ENCODE measurements at regions not wholly inside any gene's neighbourhood (a gene's known extent, or its start where the extent isn't known, plus 50 kb on each side); places are given as distances from the start of the nearest gene placed in this dataset.

DNA sequence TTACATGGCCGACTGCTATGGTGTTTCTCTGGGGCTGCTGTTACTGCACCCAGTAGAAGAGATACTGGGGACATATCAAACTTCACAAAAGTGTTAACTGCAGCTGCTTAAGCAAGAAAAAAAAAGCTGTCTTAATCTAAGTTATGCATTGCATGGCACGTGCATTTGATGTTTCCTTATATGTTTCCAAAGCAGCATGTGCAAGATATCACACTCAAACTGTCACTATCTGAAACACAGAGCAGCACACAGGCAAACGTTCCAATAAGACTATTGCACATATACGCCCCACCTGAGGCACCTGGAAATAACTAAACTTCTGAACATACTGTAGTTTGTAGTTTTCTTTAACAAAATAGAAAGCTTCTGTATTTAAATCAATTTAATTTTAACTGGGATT lies 671.4 kb upstream of the ADGRL2 start:
- no peak overlapping the region for H3K27ac ChIP-seq
- TF ChIP-seq POLR2A (IDR thresholded peaks at IDR 0.05) (no peak), CTCF (IDR thresholded peaks at IDR 0.05) (no peak)
- H3K4me3 ChIP-seq, result no peak overlapping the region
- ATAC-seq (no peak), DNase-seq (no peak)
- H3K9me3 ChIP-seq, result no peaks in the 10 kb centered on the region
- H3K36me3 ChIP-seq, result no peaks in the 10 kb centered on the region
- H3K27me3 ChIP-seq, result no peaks in the 10 kb centered on the region
- H3K4me1 ChIP-seq, result no peaks in the 10 kb centered on the region
- 65% methylated on average over 4 of the region's 4 CpGs for WGBS (ENCODE audit: insufficient coverage, low coverage, low lambda C conversion rate, missing lambda C conversion rate)
- intact Hi-C loops (cut with DNase I), result no loop called here

- no peaks in the 10 kb centered on the region for H3K27me3 ChIP-seq
- 86% methylated on average over 1 of the region's 1 CpG for WGBS (ENCODE audit: insufficient coverage, low coverage, low lambda C conversion rate, missing lambda C conversion rate)
- H3K4me1 ChIP-seq, result no peaks in the 10 kb centered on the region
Measured at GRCh38 chr1:81128079-81128478, 672.7 kb upstream of the ADGRL2 start.

DNA sequence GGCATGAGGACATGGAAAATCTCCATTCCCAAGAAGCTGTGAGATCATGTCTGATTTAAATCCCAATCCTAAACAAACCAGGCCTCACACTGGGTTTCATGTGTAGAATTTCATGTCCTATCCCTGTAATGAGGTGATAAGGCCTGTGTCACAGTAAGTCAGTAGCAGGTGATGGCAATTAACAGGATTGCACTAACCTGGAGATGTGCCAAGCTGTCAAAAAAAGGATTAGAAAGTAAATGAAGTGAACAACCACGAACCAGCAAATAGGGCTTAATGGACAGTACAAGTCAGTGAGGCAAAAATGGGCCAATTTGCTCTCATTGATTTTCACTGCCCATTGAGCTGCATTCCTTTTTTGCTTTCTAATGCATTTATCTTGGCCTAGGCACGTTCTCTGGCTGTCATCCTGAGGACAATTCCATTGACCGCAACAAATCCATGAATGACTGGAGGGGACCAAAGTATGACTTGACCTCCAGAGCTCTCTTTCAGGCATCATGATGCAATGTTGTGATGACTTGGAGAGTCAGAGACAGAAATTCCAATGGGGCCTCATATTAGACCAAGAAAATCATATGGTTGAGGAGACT lies 673.6 kb upstream of the ADGRL2 start:
- ATAC-seq, result no peak
- H3K9me3 ChIP-seq, result no peaks in the 10 kb centered on the region
- TF ChIP-seq POLR2A (IDR thresholded peaks at IDR 0.05), result no peak
- no peak for TF ChIP-seq CTCF (IDR thresholded peaks at IDR 0.05)
- WGBS (ENCODE audit: insufficient coverage, low coverage, low lambda C conversion rate, missing lambda C conversion rate), result 39% methylated on average over 3 of the region's 3 CpGs
- DNase-seq, result no peak
- intact Hi-C loops (cut with DNase I), result no loop called here
- H3K27me3 ChIP-seq, result no peaks in the 10 kb centered on the region
- H3K36me3 ChIP-seq, result no peaks in the 10 kb centered on the region
- H3K4me1 ChIP-seq, result no peaks in the 10 kb centered on the region
- no peak overlapping the region for H3K27ac ChIP-seq
- H3K4me3 ChIP-seq, result no peak overlapping the region

More at GRCh38 chr1:81128079-81128478, 672.7 kb upstream of the ADGRL2 start:
- intact Hi-C loops (cut with DNase I), result no loop called here
- Histone ChIP-seq H3K36me3 (no peaks in the 10 kb centered on the region), H3K9me3 (no peaks in the 10 kb centered on the region), H3K27ac (no peak overlapping the region), H3K4me3 (no peak overlapping the region)
- TF ChIP-seq CTCF (IDR thresholded peaks at IDR 0.05) (no peak), POLR2A (IDR thresholded peaks at IDR 0.05) (no peak)
- ATAC-seq (no peak), DNase-seq (no peak)

DNA sequence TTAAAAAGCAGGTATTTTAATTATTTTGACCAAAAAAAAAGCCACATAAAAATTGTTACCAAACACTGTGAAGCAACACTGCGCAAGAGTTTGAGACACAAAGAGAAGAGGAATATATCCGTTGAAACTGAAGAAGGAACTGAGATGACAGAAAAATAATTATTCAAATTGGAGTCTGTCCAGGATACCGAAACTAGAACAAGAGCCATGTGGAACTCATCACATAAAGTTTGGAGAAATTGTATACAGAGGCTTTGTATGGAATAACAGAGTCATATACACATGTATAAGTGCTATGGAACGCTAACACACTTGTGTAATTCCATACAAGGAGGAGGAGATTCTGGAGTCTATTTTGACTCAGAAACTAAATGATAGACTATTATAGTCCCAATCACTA lies 675.1 kb upstream of the ADGRL2 start:
- Histone ChIP-seq H3K36me3 (no peaks in the 10 kb centered on the region), H3K4me1 (no peaks in the 10 kb centered on the region), H3K27ac (no peak overlapping the region), H3K4me3 (no peak overlapping the region), H3K27me3 (no peaks in the 10 kb centered on the region), H3K9me3 (no peaks in the 10 kb centered on the region)
- ATAC-seq, result no peak
- 61% methylated on average over 4 of the region's 4 CpGs for WGBS (ENCODE audit: insufficient coverage, low coverage, low lambda C conversion rate, missing lambda C conversion rate)
- TF ChIP-seq CTCF (IDR thresholded peaks at IDR 0.05) (no peak), POLR2A (IDR thresholded peaks at IDR 0.05) (no peak)
- intact Hi-C loops (cut with DNase I), result no loop called here
- no peak for DNase-seq

- 57% methylated on average over 5 of the region's 5 CpGs for WGBS (ENCODE audit: insufficient coverage, low coverage, low lambda C conversion rate, missing lambda C conversion rate)
Measured at GRCh38 chr1:81121306-81121705, 679.4 kb upstream of the ADGRL2 start.

More at GRCh38 chr1:81121306-81121705, 679.4 kb upstream of the ADGRL2 start:
- Histone ChIP-seq H3K4me1 (no peaks in the 10 kb centered on the region), H3K4me3 (no peak overlapping the region), H3K27me3 (no peaks in the 10 kb centered on the region), H3K9me3 (no peaks in the 10 kb centered on the region), H3K27ac (no peak overlapping the region), H3K36me3 (no peaks in the 10 kb centered on the region)
- TF ChIP-seq CTCF (IDR thresholded peaks at IDR 0.05) (no peak), POLR2A (IDR thresholded peaks at IDR 0.05) (no peak)
- no peak for DNase-seq
- ATAC-seq, result no peak
- intact Hi-C loops (cut with DNase I), result no loop called here

Data from right lobe of liver (tissue), 6 donors.